HuH-7.5 (cell line): ENCODE measurements at regions not wholly inside any gene's neighbourhood (a gene's known extent, or its start where the extent isn't known, plus 50 kb on each side); places are given as distances from the start of the nearest gene placed in this dataset.

Experiments used
- DNase-seq: peaks from one replicate; pipeline ENCODE4 v3.0.0; 2011; ENCODE audit warnings: low spot score

DNA sequence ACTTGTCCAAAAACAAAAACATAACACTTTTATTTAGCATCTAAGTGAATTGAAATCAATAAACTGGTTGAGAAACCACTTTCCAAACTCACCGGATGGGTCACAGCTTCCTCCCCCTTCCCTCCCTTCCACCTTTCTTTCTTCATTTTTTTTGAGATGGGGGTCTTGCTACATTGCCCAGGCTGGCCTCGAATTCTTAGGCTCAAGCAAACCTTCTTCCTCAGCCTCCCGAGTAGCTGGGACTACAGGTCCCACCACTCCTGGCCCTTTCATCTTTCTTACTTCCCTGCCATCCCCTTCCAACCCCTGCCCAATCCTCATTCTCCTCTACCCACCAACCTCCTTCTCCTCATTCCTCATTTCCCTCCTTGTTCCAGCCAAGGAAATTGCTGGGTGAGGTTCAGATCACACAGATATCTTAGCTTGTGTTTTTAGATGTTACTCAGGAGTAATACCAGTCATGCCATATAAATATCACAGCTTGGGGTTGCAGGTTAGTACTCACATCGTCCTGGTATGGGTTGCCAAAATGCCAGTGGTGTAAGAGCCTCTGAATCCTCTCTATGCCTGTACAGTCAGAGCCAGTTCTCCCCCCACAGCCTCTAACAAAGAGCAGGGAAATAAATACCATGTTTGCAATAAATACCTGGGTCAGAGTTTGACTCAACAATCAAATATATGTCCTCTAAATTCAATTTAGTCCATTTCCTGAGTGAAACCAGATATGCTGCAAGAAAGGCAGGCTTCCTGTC is 132.7 kb upstream of the NDUFV2 start:
- no peak for DNase-seq

DNA sequence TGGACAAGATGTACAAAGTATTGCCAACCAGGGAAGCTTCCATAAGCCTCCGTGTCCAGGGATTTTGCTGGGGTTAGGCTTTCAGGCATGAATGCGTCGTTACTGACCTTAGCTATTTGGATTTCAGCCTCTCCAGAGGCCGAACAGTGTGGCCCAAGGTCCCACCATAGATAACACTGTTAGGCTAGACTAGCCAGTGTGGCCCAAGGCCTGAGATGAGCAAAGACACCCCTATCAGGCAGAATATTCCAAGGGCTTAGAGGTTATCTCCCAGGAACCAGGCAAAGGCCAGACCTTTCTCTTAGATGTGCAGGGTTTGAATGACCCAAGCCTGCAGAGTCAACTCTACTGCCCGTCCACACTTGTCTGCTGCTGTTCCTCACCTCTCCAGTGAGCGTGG is 131.7 kb upstream of the NDUFV2 start:
- DNase-seq, result no peak

DNA sequence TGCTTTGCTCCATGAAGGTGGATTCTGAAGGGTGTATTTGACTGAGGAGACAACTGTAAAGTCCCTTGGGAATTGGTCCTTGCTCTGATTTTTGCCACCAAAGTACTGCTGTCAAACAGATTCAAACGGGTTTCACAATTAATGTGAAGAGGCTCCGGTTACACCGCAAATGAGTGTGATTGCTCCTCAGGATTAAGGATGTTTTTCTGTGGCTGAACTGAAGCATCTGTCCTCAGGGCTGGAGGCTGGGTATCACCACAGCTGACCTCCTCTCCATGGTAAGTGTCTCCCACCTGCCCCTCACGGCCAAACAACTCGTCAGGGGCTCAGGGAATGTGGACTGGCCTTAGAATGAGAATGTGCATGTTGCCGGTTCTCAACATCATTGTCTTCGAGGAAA is 130.4 kb upstream of the NDUFV2 start:
- no peak for DNase-seq

DNA sequence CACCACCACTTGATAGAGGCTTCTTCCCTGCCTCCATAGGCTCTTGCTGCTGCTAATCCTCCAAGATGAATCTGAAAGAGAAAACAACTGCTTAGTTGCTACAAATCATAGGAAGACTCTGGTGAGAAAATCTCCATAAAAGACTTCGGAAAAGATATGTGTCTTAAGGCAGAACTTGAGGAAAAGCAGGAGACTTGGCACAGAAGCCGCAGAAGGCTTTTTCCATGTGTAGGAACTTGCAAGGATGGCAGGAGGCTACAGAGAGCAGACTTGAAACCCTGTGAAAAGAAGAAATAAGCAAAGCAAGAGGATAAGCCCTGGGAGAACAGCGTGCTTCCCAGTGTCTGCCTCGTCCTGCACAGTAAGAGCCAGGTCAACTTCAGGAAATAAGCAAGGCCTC is 128.2 kb upstream of the NDUFV2 start:
- DNase-seq, result no peak

DNA sequence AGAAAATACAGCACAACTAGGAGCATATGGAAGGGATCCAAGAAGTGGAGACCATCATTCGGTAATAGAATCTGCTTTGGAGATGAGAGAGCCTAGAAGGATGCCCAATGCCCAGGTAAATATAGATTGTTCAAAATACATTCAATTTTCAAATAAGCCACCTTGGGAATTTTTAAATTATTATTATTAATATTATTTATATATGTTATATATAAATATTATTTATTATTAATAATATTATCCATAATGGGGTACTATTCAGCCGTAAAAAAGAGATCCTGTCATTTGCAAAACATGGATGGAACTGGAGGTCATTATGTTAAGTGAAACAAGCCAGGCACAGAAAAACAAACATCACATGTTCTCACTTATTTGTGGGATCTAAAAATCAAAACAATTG is 127.8 kb upstream of the NDUFV2 start:
- no peak for DNase-seq

DNA sequence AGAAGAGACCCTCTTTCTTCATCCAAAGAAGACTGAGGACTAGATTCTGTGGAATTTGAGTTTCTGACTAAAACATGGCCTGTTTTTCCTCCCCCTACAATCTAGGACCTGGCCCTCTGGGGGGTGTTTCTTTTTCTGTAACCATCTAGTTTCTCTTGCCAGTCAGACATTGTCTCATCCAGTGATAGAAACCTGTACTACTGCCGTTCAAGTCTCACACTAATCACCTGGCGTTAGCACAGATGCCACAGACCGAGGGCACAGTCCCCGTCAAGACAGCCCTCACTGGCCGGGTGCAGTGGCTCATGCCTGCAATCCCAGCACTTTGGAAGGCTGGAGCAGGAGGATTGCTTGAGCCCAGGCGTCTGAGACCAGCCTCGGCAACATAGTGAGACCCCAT is 126.9 kb upstream of the NDUFV2 start:
- no peak for DNase-seq

DNA sequence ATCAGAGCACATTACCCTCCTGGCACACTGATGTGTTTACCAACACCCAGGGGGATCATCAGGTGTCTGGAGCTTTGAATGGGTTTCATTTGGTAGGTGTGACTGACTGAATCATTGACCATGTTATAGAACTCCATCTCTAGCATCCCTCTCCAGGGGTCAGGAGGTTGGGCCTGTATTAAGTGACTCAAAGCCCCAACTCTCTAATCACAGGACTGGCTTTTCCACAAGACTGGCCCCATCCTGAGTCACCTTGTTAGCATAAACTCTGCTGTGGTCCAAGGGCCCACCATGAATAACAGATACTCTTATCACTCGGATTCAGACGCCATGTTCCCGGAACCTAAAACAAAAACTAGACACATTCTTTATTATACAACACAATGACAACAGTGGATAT is 125.9 kb upstream of the NDUFV2 start:
- no peak for DNase-seq

DNA sequence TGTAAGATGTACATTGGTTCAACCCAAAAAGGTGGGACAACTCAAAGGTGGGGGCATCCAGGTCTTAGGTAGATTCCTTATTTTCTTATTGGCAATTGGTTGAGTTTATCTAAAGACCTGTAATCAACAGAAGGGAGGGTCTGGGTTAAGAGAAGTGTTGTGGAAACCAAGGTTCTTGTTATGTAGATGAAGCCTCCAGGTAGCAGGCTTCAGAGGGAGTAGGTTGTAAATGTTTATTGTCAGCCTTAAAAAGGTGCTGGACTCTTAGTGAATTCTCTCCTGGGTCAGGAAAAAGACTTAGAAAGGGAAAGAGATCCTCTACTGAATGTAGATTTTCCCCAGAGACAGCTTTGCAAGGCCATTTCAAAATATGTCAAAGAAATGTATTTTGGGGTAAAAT is 125.3 kb upstream of the NDUFV2 start:
- no peak for DNase-seq

DNA sequence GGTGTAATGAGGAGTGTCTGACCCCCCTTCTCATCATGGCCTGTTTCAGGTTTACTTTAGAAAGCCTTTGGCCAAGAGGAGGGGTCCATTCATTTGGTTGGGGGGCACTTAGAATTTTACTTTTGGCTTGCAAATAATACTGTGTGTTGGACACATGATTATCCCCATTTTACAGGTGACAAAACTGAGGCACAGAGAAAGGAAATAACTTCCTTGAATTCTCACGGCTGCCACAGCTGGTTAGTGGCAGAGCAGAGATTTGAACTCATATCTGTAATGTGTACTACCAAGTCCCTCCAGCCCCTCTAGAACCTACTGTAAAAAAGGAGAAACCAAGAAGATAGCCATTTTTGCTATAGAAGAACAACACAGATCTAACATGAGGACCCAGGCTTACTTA is 124.8 kb upstream of the NDUFV2 start:
- DNase-seq, result no peak

DNA sequence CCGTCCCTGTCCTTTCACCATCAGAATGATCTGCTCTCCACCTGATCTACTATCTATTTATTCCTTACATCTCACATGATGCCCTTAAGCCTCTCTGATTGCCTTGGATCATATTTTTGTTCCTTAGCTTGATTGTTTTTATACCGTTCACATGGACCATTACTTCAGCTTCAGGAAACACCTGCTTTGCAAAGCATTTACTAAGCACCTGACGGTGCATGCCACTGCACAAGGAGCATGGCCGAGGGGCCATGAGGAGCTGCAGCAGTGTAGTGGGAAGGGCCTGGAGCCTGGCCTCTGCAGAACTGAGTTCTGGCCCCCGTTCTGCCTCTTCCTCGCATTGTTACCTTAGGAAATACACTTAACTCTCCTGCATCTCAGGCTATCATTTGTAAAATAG is 124.1 kb upstream of the NDUFV2 start:
- no peak for DNase-seq

DNA sequence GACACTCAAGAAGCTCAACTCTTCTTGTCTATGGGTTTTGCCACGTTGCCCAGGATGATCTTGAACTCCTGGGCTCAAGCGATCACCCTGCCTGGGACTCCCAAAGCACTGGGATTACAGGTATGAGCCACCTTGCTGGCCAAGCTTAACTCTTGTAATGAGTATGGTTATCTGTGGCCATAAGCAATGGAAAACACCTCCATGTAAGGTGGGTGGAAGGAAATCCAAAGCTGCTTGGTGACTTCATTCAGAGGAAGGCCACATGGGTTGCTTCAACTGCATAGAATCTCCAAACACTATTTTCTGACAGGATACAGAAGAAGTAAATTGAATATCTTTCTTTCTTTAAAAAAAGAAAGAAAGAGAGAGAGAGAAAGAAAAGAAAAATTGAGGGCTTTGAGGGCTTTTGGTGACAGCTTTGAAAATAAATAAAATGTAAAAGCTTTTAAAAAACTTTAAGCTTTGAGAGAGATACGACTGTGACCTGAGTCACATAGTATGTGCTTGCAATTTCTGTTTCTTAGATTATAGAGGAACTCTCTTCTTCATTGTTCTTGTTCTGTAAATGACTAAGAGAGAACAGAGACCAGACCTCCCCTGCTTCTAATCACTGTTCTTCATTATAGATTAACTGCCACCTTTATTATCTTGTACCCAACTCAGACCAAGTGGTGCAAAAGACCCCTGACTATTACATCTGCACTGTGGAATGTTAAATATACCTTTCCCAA is 123.1 kb upstream of the NDUFV2 start:
- no peak for DNase-seq

DNA sequence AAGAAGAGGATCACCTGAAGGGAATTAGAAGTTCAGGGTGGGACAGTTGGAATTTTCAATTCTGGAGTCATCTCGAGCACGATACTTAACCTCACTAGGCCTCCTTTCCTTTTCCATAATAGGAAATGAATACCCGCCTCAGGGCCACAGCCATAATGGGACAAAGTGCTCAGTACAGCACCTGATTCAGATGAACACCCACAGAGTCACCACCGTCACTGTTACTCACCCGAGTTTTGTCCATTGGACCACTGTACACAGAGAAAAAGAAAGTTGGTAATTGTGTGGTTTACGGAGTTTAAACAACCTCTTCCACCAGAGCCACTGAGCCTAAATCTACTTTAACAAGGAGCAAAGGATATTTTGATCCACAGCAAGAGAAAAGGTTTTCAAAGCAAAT is 122.0 kb upstream of the NDUFV2 start:
- no peak for DNase-seq

DNA sequence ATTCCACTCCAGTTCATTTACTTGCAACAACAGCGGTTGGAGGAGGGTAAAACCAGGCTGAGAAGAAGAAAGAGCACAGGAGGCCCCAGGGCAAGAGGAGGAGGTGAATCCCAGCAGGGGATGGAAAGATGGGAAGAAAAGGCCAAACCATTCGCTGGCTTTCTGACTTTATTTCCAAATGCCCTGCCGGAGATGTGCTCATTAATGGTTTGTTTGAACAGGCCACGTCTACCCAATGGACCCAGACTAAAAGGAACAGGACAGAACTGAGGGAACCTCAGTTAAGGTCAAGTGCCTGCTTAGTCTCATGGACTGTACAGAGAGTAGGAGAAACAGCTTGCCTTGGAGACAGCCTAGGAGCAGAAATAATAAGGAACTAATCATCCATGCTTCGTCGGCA is 121.6 kb upstream of the NDUFV2 start:
- DNase-seq, result no peak

DNA sequence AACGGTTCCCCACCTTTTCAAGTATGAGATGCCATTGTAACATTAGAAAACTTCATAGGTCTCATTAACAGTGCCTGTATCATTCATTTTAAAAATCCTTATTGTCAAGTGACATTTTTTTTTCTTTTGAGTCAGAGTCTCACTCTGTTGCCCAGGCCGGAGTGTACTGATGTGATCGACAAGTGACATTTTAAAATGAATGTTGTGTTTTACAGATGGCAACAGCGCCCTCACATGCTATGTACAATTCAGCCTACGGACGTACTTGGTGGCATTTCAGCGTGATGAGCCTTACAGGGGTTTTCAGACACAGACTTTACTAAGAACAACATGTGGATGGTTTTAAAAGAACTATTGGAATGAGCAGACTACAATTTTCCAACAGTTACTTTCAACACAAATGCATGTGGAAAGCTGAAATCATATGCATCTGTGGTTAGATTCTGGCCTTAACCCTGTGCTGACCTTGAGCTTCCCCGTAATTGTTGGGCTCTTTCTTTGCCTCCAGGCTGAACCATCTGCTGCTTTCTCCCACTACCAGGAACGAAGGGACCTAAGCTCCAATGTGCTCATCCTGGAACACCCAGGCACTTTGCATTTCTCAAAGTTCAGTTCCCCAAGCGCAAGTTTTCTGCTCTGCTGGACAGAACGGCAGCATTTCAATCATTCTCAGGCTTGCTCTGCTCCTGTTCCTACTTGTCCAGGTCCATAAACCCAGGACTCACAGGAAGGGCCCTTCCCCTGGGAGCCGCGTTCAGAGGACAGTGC is 119.9 kb upstream of the NDUFV2 start:
- DNase-seq, result peak; percentile 40

DNA sequence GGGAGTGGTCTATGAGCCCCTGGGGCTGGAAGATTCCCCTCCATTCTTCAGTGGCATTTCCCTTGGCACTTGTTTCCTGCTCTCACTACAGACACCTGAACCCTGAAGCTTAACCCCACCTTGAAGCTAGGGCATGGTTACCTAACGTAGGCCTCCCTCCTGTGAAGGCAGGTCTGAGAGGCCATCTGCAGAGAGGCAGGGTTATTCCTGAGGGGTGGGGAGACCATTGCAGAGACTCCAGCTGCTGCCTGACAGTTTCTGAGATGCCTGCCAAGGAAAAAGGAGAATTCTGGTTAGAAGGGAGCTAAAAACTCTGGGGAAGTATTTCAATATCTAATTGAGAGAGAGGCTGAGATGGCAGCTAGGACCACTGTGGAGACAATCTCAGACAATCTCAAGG is 119.3 kb upstream of the NDUFV2 start:
- no peak for DNase-seq

DNA sequence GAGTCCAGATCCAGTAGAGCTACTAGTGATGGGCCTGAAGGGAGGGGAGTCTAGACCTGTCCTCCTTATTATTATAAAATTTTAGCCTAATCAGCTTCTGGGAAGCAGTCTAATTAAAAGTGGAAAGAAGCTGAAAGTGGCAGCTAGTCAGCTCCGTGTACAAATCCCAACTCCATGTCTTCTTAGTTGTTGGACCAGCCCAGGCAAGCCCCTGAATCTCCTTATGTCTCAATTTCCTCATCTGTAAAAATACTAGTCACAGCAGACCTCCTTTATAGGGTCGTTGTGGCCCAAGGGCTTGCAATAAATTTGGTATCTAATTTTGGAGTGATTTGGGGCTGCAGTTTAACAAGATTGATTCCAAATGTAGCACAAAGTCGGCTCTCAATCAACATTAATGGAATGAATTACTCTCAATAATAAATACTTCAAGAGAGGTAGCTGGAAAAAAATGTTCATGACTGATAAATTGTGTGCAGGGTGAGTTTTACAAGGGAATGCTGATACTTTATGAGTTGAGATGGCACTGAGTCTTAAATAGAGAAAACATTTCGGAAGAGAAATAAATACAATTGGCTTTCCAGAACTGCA is 118.3 kb upstream of the NDUFV2 start:
- DNase-seq, result no peak

DNA sequence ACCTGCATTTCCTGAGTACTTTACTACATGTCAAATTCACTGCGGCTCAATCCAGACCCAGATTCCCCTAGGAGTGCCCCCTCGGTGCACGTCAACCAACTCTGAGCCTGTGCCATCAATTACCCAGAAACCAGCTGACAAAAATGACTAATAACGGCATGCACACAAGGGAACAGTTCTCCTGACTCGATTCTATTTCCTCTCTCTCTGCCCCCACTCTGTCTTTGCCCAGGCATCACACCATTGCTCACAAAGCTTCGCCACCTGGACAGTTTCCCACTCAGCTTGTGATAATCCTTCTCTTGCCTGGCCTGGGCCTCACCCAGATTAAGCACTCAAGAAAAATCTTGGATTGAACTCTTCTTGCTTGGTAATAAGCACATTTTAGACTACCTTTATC is 115.3 kb upstream of the NDUFV2 start:
- DNase-seq, result no peak

DNA sequence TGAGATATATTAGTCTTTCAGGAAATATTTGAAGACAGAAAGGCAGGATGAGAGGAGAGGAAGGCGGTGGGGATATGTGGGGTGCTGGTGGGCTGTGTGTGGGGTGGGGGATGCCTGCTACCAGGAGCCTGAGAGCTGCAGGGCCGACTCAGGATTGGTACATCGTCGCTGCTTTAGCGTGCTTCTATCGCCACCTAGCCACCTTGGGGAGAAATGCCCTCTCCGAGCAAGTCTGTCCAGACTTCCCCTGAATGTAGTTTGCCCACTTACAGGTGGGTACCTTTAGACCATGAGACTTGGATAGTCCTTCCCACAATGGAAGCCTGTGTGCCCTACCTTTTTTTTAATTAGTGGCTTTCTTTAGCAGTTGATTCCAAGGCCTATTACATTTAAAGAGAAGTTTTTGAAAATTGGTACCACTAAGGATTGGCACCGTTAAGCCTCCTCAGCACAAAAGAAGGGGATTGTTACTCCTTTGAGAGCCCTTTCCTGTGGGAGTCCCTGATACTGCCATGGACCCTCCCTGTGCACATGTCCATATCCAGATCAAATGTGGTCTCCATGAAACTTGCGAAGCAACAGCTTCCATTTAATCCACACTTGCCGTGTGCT is 114.1 kb upstream of the NDUFV2 start:
- peak; percentile 48 for DNase-seq

DNA sequence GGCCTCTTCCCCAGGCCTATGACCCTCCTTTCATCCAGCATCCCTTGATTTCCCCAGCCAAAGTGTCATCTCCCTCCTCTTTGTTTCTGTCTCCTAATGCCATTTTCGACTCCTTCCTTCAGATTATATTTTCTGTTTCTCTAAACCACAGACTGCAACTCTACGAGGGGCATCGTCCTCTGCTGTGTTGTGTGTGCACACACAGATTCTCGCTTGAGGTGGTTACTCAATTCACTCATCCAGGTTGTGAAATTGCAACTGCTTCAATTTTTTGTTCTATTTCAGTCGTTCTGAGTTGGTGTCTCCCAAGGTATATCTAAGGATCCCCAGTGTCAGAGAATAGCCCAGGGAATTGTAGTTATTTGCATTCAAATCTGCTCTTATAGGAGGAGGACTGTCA is 113.5 kb upstream of the NDUFV2 start:
- DNase-seq, result no peak

DNA sequence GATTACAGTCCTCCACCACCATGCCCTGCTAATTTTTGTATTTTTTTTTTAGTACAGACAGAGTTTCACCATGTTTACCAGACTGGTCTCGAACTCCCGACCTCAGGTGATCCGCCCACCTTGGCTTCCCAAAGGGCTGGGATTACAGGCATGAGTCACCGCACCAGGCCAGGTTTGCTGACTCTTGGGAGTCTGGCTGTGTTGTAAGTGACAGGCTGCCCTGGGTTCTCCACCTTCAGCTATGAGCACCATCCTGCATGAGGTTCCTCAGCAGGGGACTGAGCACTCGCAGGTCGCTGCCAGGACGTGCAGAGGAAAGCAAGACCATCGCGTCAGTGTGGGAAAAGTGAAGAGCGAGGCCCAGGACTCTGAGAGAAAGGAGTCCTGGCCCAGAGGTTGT is 112.6 kb upstream of the NDUFV2 start:
- DNase-seq, result no peak

DNA sequence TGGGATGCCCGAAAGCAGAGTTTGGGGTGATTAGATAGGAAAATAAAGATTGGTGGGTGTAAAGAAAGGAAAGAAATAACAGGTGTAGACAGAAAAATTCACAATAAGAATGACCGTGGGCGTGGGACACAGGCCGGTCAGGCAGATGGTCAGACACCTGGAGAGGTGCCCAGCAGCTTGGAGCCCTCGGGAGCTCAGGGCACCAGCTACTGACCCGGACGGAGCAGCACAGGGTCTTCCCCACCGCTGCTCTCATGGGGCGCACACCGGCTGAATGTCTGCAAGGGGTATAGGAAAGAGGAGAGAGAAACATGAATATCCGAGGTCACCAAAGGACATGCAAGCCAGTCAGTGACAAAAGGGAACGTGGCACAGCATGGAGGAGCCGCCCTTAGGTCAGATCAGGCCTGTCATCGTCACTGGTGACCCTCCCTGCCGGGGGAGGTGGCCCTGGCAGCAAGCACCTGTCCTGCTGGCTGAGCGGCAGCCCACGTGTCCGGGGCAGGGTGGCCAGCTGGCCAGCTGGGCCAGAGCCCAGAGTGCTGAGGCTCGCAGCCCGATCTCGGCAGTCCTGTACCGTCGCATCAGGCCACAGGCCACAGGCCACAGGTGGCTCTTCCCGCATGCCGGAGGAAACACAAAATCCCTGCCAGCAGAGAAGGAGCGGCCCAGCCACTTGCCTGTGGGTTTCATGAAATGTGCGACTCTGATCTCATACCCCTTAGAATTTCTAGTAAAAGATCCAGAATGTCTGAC is 112.0 kb upstream of the NDUFV2 start:
- no peak for DNase-seq

DNA sequence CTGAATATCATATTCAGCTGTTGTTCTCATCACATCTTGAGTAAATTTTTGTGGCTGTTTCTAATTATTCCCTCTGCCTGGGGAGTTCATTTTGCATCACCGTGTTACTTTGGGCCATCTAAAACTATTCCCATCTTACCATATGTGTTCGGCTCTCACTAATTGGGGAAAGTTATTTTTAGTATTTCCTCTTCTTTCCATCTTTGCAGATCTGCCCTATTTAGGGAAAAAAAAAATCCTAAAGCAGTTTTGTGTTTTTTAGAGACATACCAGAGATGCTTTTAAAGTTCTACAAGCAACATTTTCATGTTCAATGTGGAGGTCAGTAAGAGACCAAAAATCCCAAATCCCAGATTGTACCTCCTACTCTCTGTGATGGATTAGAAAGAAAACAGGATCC is 111.3 kb upstream of the NDUFV2 start:
- DNase-seq, result no peak
